H1 (cell line): ENCODE measurements at regions not wholly inside any gene's neighbourhood (a gene's known extent, or its start where the extent isn't known, plus 50 kb on each side); places are given as distances from the start of the nearest gene placed in this dataset.

Experiments used
- CTCF ChIA-PET: fragments of 300-600 bp; sonication (Branson Sonifier 250); formaldehyde crosslinking; loops from one replicate; lab custom pipeline; 2021; ENCODE audit not compliant: partially characterized antibody; lab: Charles Lee
- POLR2A ChIA-PET: fragments of 300-600 bp; sonication (Branson Sonifier 250); formaldehyde crosslinking; loops from one replicate; lab custom pipeline; 2021; ENCODE audit warnings: inconsistent platforms; ENCODE audit not compliant: partially characterized antibody; lab: Charles Lee
- DNase-seq, 2 experiments: peaks; one replicate each; pipeline versions ENCODE4 v3.0.0 to v3.0.0-alpha.2; 2010 to 2022; ENCODE audit warnings: low spot score in 2 of 2, low read depth in 1 of 2, mixed read lengths in 1 of 2
- FAIRE-seq: peaks from 2 replicates; lab custom pipeline; 2011; peaks lifted over from hg19 to GRCh38; lab: Jason Lieb, UNC
- H2AFZ ChIP-seq: 2 replicates; pipeline ENCODE4 v1.8.1; 2012; ENCODE audit warnings: low read length, inconsistent platforms
- H2AK5ac ChIP-seq: 2 replicates; pipeline ENCODE4 v1.6.1; 2013; ENCODE audit warnings: low read depth, low read length
- H2BK120ac ChIP-seq: replicated peaks from 2 replicates; pipeline ENCODE3; 2013; ENCODE audit warnings: low read depth, low read length, inconsistent platforms
- H2BK12ac ChIP-seq: 2 replicates; pipeline ENCODE4 v1.6.1; 2013; ENCODE audit warnings: low read depth, low read length
- H2BK15ac ChIP-seq: 2 replicates; pipeline ENCODE4 v1.6.1; 2013; ENCODE audit warnings: low read length
- H2BK20ac ChIP-seq: 2 replicates; pipeline ENCODE4 v1.6.1; 2013; ENCODE audit warnings: low read length
- H2BK5ac ChIP-seq: 2 replicates; pipeline ENCODE4 v1.6.1; 2013; ENCODE audit warnings: low read depth, low read length
- H3K14ac ChIP-seq: 2 replicates; pipeline ENCODE4 v1.6.1; 2013; ENCODE audit warnings: inconsistent platforms; ENCODE audit not compliant: insufficient read length
- H3K18ac ChIP-seq: 2 replicates; pipeline ENCODE4 v1.6.1; 2013; ENCODE audit warnings: low read length; ENCODE audit errors: extremely low read depth
- H3K23ac ChIP-seq: 2 replicates; pipeline ENCODE4 v1.6.1; 2013; ENCODE audit warnings: inconsistent platforms; ENCODE audit not compliant: insufficient read length
- H3K23me2 ChIP-seq: 2 replicates; pipeline ENCODE4 v1.6.1; 2013; ENCODE audit warnings: low read depth, low read length
- H3K27ac ChIP-seq: 2 replicates; pipeline ENCODE4 v1.6.1; 2011; ENCODE audit warnings: low read depth, low read length, inconsistent platforms
- H3K27me3 ChIP-seq, 4 experiments: replicated peaks in 1 of 4; 1 replicate in 1 of 4; 2 replicates in 3 of 4; pipeline versions ENCODE4 v1.6.1 to v1.8.1; 2011 to 2013; ENCODE audit warnings: low read length in 3 of 4, mild to moderate bottlenecking in 3 of 4, inconsistent platforms in 2 of 4, mixed read lengths in 2 of 4, moderate library complexity in 1 of 4; ENCODE audit not compliant: control insufficient read depth in 3 of 4, insufficient read depth in 3 of 4; ENCODE audit errors: extremely low read depth in 1 of 4
- H3K36me3 ChIP-seq, 4 experiments: 2 replicates each; pipeline versions ENCODE4 v1.6.1 to v1.8.1; 2011 to 2013; ENCODE audit warnings: mild to moderate bottlenecking in 4 of 4, low read length in 3 of 4, moderate library complexity in 2 of 4, control low read depth in 1 of 4, inconsistent platforms in 1 of 4; ENCODE audit not compliant: insufficient read depth in 4 of 4, control insufficient read depth in 2 of 4
- H3K4ac ChIP-seq: replicated peaks from 2 replicates; pipeline ENCODE3; 2013; ENCODE audit warnings: low read length, low read depth, mixed read lengths, inconsistent platforms; ENCODE audit not compliant: insufficient read length
- H3K4me1 ChIP-seq, 4 experiments: replicated peaks in 1 of 4; 1 replicate in 1 of 4; 2 replicates in 3 of 4; pipeline versions ENCODE4 v1.6.1 to v1.8.1; 2011 to 2013; ENCODE audit warnings: low read length in 3 of 4, inconsistent platforms in 2 of 4, mixed read lengths in 1 of 4; ENCODE audit not compliant: insufficient read depth in 4 of 4, control insufficient read depth in 3 of 4
- H3K4me2 ChIP-seq, 2 experiments: 2 replicates each; pipeline versions ENCODE4 v1.6.1 to v1.8.1; 2011 to 2013; ENCODE audit warnings: low read depth in 2 of 2, low read length in 2 of 2, control low read depth in 1 of 2, inconsistent platforms in 1 of 2, mild to moderate bottlenecking in 1 of 2; ENCODE audit not compliant: insufficient read depth in 1 of 2
- H3K4me3 ChIP-seq, 4 experiments: fragments of 200-600, 300-600 bp in 1 of 4; sonication (generic), shearing (Covaris generic), sonication (Bioruptor Twin) in 1 of 4; 2 replicates each; pipeline versions ENCODE4 v1.5.1 to v1.8.1; 2011 to 2016; ENCODE audit warnings: low read length in 4 of 4, low read depth in 3 of 4, control low read depth in 2 of 4, inconsistent platforms in 2 of 4, mild to moderate bottlenecking in 2 of 4, mixed read lengths in 1 of 4, moderate library complexity in 1 of 4; ENCODE audit not compliant: insufficient read depth in 2 of 4; ENCODE audit errors: extremely low read depth in 1 of 4
- H3K56ac ChIP-seq: replicated peaks from 2 replicates; pipeline ENCODE3; 2013; ENCODE audit warnings: low read depth, mild to moderate bottlenecking, mixed read lengths, low read length, inconsistent platforms; ENCODE audit not compliant: insufficient read length
- H3K79me1 ChIP-seq: 2 replicates; pipeline ENCODE4 v1.6.1; 2013; ENCODE audit warnings: low read depth, low read length, control low read depth
- H3K79me2 ChIP-seq, 2 experiments: 2 replicates each; pipeline versions ENCODE4 v1.6.1 to v1.8.1; 2012 to 2013; ENCODE audit warnings: low read length in 2 of 2, mild to moderate bottlenecking in 2 of 2, inconsistent platforms in 1 of 2; ENCODE audit not compliant: insufficient read depth in 2 of 2, control insufficient read depth in 1 of 2
- H3K9ac ChIP-seq, 4 experiments: replicated peaks in 1 of 4; 1 replicate in 1 of 4; 2 replicates in 3 of 4; pipeline versions ENCODE4 v1.6.1 to v1.8.1; 2011 to 2013; ENCODE audit warnings: low read depth in 3 of 4, low read length in 3 of 4, control low read depth in 2 of 4, mild to moderate bottlenecking in 2 of 4, moderate library complexity in 2 of 4, inconsistent platforms in 1 of 4; ENCODE audit errors: extremely low read depth in 1 of 4
- H3K9me3 ChIP-seq, 2 experiments: 2 replicates each; pipeline versions ENCODE4 v1.6.1 to v1.8.1; 2012 to 2013; ENCODE audit warnings: mild to moderate bottlenecking in 2 of 2, moderate library complexity in 2 of 2, control low read depth in 1 of 2, inconsistent platforms in 1 of 2, low read depth in 1 of 2, low read length in 1 of 2, mixed read lengths in 1 of 2; ENCODE audit not compliant: insufficient read depth in 2 of 2
- H4K20me1 ChIP-seq, 2 experiments: replicated peaks in 1 of 2; 2 replicates each; pipeline versions ENCODE3 to v1.8.1; 2011 to 2013; ENCODE audit warnings: inconsistent platforms in 2 of 2, low read length in 2 of 2, mild to moderate bottlenecking in 1 of 2; ENCODE audit not compliant: insufficient read depth in 2 of 2, control insufficient read depth in 1 of 2
- H4K5ac ChIP-seq: 2 replicates; pipeline ENCODE4 v1.6.1; 2013; ENCODE audit warnings: low read length, low read depth, mixed read lengths, inconsistent platforms; ENCODE audit not compliant: insufficient read length
- H4K8ac ChIP-seq: 2 replicates; pipeline ENCODE4 v1.8.0; 2013; ENCODE audit warnings: mild to moderate bottlenecking, moderate library complexity, low read length, inconsistent platforms; ENCODE audit not compliant: insufficient read depth; ENCODE audit errors: extremely low read depth
- H4K91ac ChIP-seq: replicated peaks from 2 replicates; pipeline ENCODE3; 2013; ENCODE audit warnings: low read length, mixed read lengths, inconsistent platforms; ENCODE audit not compliant: insufficient read length
- BACH1 ChIP-seq: IDR thresholded peaks from 2 replicates; pipeline ENCODE4 v1.6.1; 2012; ENCODE audit warnings: low read length, improper control_type of control experiment
- BRCA1 ChIP-seq: IDR thresholded peaks from 2 replicates; pipeline ENCODE4 v1.6.1; 2012; ENCODE audit warnings: low read depth, low read length, improper control_type of control experiment
- CBX5 ChIP-seq: fragments of 300-800, 300-1000 bp; sonication (generic); IDR thresholded peaks from 2 replicates; pipeline ENCODE4 v1.7.1; 2016; ENCODE audit warnings: antibody characterized with exemption, low read length, low read depth
- CHD1 ChIP-seq: IDR thresholded peaks from 2 replicates; pipeline ENCODE4 v1.6.1; 2012; ENCODE audit warnings: low read depth, low read length, improper control_type of control experiment
- CREB1 ChIP-seq: IDR thresholded peaks from 2 replicates; pipeline ENCODE4 v1.6.1; 2012; ENCODE audit warnings: inconsistent platforms
- EP300 ChIP-seq, 2 experiments: IDR thresholded peaks; 1 replicate in 1 of 2; 2 replicates in 1 of 2; pipeline ENCODE4 v1.6.1; 2011 to 2012; ENCODE audit warnings: low read depth in 2 of 2, low read length in 2 of 2, mild to moderate bottlenecking in 2 of 2, borderline replicate concordance in 1 of 2, inconsistent platforms in 1 of 2, moderate library complexity in 1 of 2
- HDAC6 ChIP-seq: IDR thresholded peaks from one replicate; pipeline ENCODE4 v1.7.1; 2012; ENCODE audit warnings: low read depth, mild to moderate bottlenecking, inconsistent platforms, low read length, moderate library complexity
- KDM1A ChIP-seq: fragments of 200-600, 300-600 bp; sonication (generic); IDR thresholded peaks from 2 replicates; pipeline ENCODE4 v1.7.1; 2016; ENCODE audit warnings: mild to moderate bottlenecking, low read length, borderline replicate concordance
- POLR2AphosphoS5 ChIP-seq: IDR thresholded peaks from 2 replicates; pipeline ENCODE4 v1.6.1; 2011; ENCODE audit warnings: low read depth, low read length
- POU5F1 ChIP-seq: IDR thresholded peaks from 2 replicates; pipeline ENCODE4 v1.6.1; 2011; ENCODE audit warnings: low read depth, mild to moderate bottlenecking, low read length, moderate library complexity
- SIRT6 ChIP-seq: IDR thresholded peaks from one replicate; pipeline ENCODE4 v1.7.1; 2012; ENCODE audit warnings: low read length, inconsistent platforms
- SIX5 ChIP-seq: IDR thresholded peaks from 2 replicates; pipeline ENCODE4 v1.6.1; 2011; ENCODE audit warnings: mild to moderate bottlenecking, low read depth, low read length
- TBP ChIP-seq: IDR thresholded peaks from 2 replicates; pipeline ENCODE4 v1.6.1; 2011; ENCODE audit warnings: low read depth, low read length, improper control_type of control experiment
- TCF12 ChIP-seq: IDR thresholded peaks from 2 replicates; pipeline ENCODE4 v1.6.1; 2011; ENCODE audit warnings: low read depth, mild to moderate bottlenecking, low read length
- WGBS, 2 experiments: shearing (Covaris generic) in 1 of 2; methylation state at CpG; one replicate each; pipeline versions ENCODE4 v1.1.6 to v1.1.7; 2013 to 2015; ENCODE audit warnings: low lambda C conversion rate in 2 of 2, mixed read lengths in 2 of 2, inconsistent platforms in 1 of 2, low coverage in 1 of 2, missing lambda C conversion rate in 1 of 2; ENCODE audit not compliant: insufficient replicate concordance in 2 of 2, insufficient coverage in 1 of 2, insufficient read length in 1 of 2; ENCODE audit errors: extremely low coverage in 1 of 2, missing lambda C conversion rate in 1 of 2; 5-methylcytosine and 5-hydroxymethylcytosine counted together
- TF ChIP-seq, protein P1 (sequence below): IDR thresholded peaks from 2 replicates; pipeline ENCODE4 v1.6.1; 2012; ENCODE audit warnings: inconsistent platforms
- TF ChIP-seq, protein P2 (sequence below): IDR thresholded peaks from 2 replicates; pipeline ENCODE4 v1.6.1; 2011; ENCODE audit warnings: low read depth, mild to moderate bottlenecking, low read length; ENCODE audit not compliant: insufficient read depth

GRCh38 chr4:68734095-68734494 is 63.6 kb upstream of the UGT2B15 start:
- peaks cover 0 to 3% of the 10 kb centered on the region in 2 experiments; a peak in 1 of 4 replicates for H3K9me3 ChIP-seq
- no peaks in the 10 kb centered on the region for H3K4me1 ChIP-seq
- no peak overlapping the region for H3K14ac ChIP-seq
- H3K23ac ChIP-seq: no peak overlapping the region
- H2AK5ac ChIP-seq: no peak overlapping the region
- no peak overlapping the region for H2BK15ac ChIP-seq
- H4K91ac ChIP-seq: no peak overlapping the region
- FAIRE-seq (no peak), DNase-seq (no peak)
- H3K4ac ChIP-seq: no peak overlapping the region
- no peak overlapping the region for H3K56ac ChIP-seq
- H2BK12ac ChIP-seq: no peak overlapping the region
- no peak overlapping the region for H2AFZ ChIP-seq
- no peaks in the 10 kb centered on the region for H3K79me1 ChIP-seq
- H3K18ac ChIP-seq: no peak overlapping the region
- ChIA-PET POLR2A (no interaction called here), CTCF (no interaction called here)
- H3K4me3 ChIP-seq: no peak overlapping the region
- H3K27me3 ChIP-seq: peaks cover 0 to 1% (median 0%) of the 10 kb centered on the region in 4 experiments; a peak in 1 of 7 replicates
- H2BK20ac ChIP-seq: no peak overlapping the region
- no peaks in the 10 kb centered on the region for H3K23me2 ChIP-seq
- no peak overlapping the region for H4K5ac ChIP-seq
- H4K20me1 ChIP-seq: no peaks in the 10 kb centered on the region
- WGBS, 2 experiments: 79% methylated on average over 1 of the region's 1 CpG; no CpG with 5 or more reads in 1 of the 2 experiments
- H2BK5ac ChIP-seq: no peak overlapping the region
- no peak overlapping the region for H2BK120ac ChIP-seq
- no peaks in the 10 kb centered on the region for H3K36me3 ChIP-seq
- H3K9ac ChIP-seq: no peak overlapping the region
- H3K79me2 ChIP-seq: no peaks in the 10 kb centered on the region
- H3K4me2 ChIP-seq: no peak overlapping the region
- H3K27ac ChIP-seq: no peak overlapping the region
- H4K8ac ChIP-seq: no peak overlapping the region
- TF ChIP-seq CREB1 (no peak), CBX5 (no peak), BACH1 (no peak), BRCA1 (no peak), EP300 (IDR thresholded peaks at IDR 0.05; ENCODE audit: borderline replicate concordance in 1 of 2, low read depth in 2 of 2, low read length in 2 of 2) (no peak), TBP (no peak), SIX5 (no peak), POLR2AphosphoS5 (no peak), TCF12 (no peak), SIRT6 (no peak), CHD1 (no peak), KDM1A (no peak), POU5F1 (no peak), HDAC6 (no peak)
- TF ChIP-seq, protein P1, sequence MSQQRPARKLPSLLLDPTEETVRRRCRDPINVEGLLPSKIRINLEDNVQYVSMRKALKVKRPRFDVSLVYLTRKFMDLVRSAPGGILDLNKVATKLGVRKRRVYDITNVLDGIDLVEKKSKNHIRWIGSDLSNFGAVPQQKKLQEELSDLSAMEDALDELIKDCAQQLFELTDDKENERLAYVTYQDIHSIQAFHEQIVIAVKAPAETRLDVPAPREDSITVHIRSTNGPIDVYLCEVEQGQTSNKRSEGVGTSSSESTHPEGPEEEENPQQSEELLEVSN: no peak
- TF ChIP-seq, protein P2, sequence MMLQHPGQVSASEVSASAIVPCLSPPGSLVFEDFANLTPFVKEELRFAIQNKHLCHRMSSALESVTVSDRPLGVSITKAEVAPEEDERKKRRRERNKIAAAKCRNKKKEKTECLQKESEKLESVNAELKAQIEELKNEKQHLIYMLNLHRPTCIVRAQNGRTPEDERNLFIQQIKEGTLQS: no peak
